Keratinocyte (primary cell): ENCODE measurements at regions not wholly inside any gene's neighbourhood (a gene's known extent, or its start where the extent isn't known, plus 50 kb on each side); places are given as distances from the start of the nearest gene placed in this dataset.

Source experiments
- DNase-seq: peaks from one replicate; pipeline ENCODE4 v3.0.0-alpha.2; 2011; ENCODE audit warnings: low read depth, missing footprints, low spot score
- FAIRE-seq: peaks from 2 replicates; lab custom pipeline; 2011; peaks lifted over from hg19 to GRCh38; lab: Jason Lieb, UNC
- H2AFZ ChIP-seq: 2 replicates; pipeline ENCODE4 v1.6.0; 2012; ENCODE audit warnings: low read length, control low read depth, inconsistent platforms; ENCODE audit not compliant: control insufficient read depth
- H3K27ac ChIP-seq: 2 replicates; pipeline ENCODE4 v1.5.1; 2011; ENCODE audit warnings: low read length; ENCODE audit not compliant: control insufficient read depth, insufficient read depth
- H3K27me3 ChIP-seq: 3 replicates; pipeline ENCODE4 v1.6.0; 2011; ENCODE audit warnings: low read length; ENCODE audit not compliant: control insufficient read depth, insufficient read depth; ENCODE audit errors: extremely low read depth
- H3K36me3 ChIP-seq, 2 experiments: 2 replicates in 1 of 2; 3 replicates in 1 of 2; pipeline ENCODE4 v1.5.1; 2011; ENCODE audit warnings: low read length in 2 of 2, mild to moderate bottlenecking in 1 of 2; ENCODE audit not compliant: control insufficient read depth in 2 of 2, insufficient read depth in 2 of 2; ENCODE audit errors: extremely low read depth in 1 of 2
- H3K4me1 ChIP-seq: 3 replicates; pipeline ENCODE4 v1.5.1; 2011; ENCODE audit warnings: low read length; ENCODE audit not compliant: control insufficient read depth, insufficient read depth; ENCODE audit errors: extremely low read depth
- H3K4me2 ChIP-seq: 3 replicates; pipeline ENCODE4 v1.6.0; 2011; ENCODE audit warnings: low read depth, low read length; ENCODE audit not compliant: control insufficient read depth, insufficient read depth; ENCODE audit errors: extremely low read depth
- H3K4me3 ChIP-seq, 3 experiments: fragments of 200-600 bp in 1 of 3; sonication (generic) in 1 of 3; 2 replicates in 2 of 3; 3 replicates in 1 of 3; pipeline ENCODE4 v1.5.1; 2011 to 2016; ENCODE audit warnings: low read length in 3 of 3, mild to moderate bottlenecking in 3 of 3, control low read depth in 2 of 3, inconsistent platforms in 1 of 3, low read depth in 1 of 3, mixed read lengths in 1 of 3, mixed run types in 1 of 3, moderate library complexity in 1 of 3; ENCODE audit not compliant: control insufficient read depth in 2 of 3, insufficient read depth in 2 of 3; ENCODE audit errors: extremely low read depth in 1 of 3
- H3K79me2 ChIP-seq: 2 replicates; pipeline ENCODE4 v1.6.0; 2012; ENCODE audit warnings: low read length; ENCODE audit not compliant: control insufficient read depth, insufficient read depth
- H3K9ac ChIP-seq: 3 replicates; pipeline ENCODE4 v1.6.0; 2011; ENCODE audit warnings: low read length; ENCODE audit not compliant: control insufficient read depth, insufficient read depth; ENCODE audit errors: extremely low read depth
- H3K9me1 ChIP-seq: 3 replicates; pipeline ENCODE4 v1.6.0; 2011; ENCODE audit warnings: low read length; ENCODE audit not compliant: control insufficient read depth, insufficient read depth; ENCODE audit errors: extremely low read depth
- H3K9me3 ChIP-seq: 2 replicates; pipeline ENCODE4 v1.5.1; 2012; ENCODE audit warnings: low read depth, low read length; ENCODE audit not compliant: control insufficient read depth
- H4K20me1 ChIP-seq: 3 replicates; pipeline ENCODE4 v1.6.0; 2011; ENCODE audit warnings: low read length; ENCODE audit not compliant: control insufficient read depth, insufficient read depth; ENCODE audit errors: extremely low read depth
- EZH2 ChIP-seq: IDR thresholded peaks from one replicate; pipeline ENCODE4 v1.6.1; 2012; ENCODE audit warnings: inconsistent platforms, mild to moderate bottlenecking, low read length, moderate library complexity
- dilution Hi-C: fragments of 300-500 bp; cut with MboI; formaldehyde crosslinking; loops from one replicate; pipeline ENCODE4 v1.7.0; 2020; ENCODE audit warnings: low sequenced_read_pairs; ENCODE audit not compliant: extremely low pct_ligation_motif_present
- TF ChIP-seq, protein P1 (sequence below), 3 experiments: IDR thresholded peaks in 1 of 3; conservative IDR thresholded peaks in 1 of 3; optimal IDR thresholded peaks in 1 of 3; 2 replicates in 2 of 3; 3 replicates in 1 of 3; pipeline versions ENCODE3 to v1.5.1; 2011; ENCODE audit warnings: low read length in 3 of 3, mild to moderate bottlenecking in 3 of 3, moderate library complexity in 2 of 3, control low read depth in 1 of 3, inconsistent platforms in 1 of 3; ENCODE audit not compliant: insufficient read depth in 2 of 3; ENCODE audit errors: extremely low read depth in 1 of 3

DNA sequence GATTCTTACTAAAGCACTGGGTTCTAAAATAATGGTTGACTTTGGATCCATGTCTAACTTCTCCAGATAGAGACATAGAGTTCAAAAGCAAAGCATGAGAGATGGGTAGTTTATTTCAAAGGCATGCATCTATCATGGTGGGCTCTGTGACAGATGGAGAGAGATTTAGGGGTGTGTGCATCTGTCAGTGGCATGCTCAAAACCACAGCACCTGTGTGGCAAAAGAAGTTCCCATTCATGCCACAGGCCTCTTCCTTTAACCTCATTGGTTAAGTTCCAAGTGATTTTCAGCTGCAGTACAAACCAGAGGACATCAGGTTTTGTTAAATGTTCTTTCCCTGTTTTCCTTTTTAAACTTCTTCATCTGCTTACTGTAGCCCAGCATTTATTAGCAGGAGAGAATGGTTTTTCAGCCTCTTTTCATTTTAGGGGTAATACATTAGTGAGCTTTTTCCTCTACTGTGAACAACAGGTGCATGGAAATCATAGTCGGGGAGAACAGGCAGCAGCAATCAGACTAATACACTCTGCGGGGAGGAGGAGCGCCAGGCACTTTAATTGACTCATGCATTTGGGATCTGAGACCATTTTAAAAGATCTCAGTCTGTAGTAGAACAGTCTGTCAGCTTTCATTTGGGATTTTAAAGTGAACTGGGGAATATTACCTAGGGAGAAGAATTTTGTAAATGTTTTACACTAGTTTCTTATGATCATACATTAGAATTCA lies 52.4 kb upstream of the UPP2 start:
- dilution Hi-C loops: no loop called here
- Histone ChIP-seq H4K20me1 (no peaks in the 10 kb centered on the region), H3K27ac (no peak overlapping the region), H2AFZ (no peak overlapping the region), H3K36me3 (no peaks in the 10 kb centered on the region), H3K27me3 (peaks cover 5% of the 10 kb centered on the region), H3K4me3 (no peak overlapping the region), H3K9me1 (no peaks in the 10 kb centered on the region), H3K79me2 (no peaks in the 10 kb centered on the region), H3K9ac (no peak overlapping the region), H3K4me2 (no peak overlapping the region), H3K9me3 (no peaks in the 10 kb centered on the region), H3K4me1 (no peaks in the 10 kb centered on the region)
- FAIRE-seq (no peak), DNase-seq (no peak)
- TF ChIP-seq, protein P1, sequence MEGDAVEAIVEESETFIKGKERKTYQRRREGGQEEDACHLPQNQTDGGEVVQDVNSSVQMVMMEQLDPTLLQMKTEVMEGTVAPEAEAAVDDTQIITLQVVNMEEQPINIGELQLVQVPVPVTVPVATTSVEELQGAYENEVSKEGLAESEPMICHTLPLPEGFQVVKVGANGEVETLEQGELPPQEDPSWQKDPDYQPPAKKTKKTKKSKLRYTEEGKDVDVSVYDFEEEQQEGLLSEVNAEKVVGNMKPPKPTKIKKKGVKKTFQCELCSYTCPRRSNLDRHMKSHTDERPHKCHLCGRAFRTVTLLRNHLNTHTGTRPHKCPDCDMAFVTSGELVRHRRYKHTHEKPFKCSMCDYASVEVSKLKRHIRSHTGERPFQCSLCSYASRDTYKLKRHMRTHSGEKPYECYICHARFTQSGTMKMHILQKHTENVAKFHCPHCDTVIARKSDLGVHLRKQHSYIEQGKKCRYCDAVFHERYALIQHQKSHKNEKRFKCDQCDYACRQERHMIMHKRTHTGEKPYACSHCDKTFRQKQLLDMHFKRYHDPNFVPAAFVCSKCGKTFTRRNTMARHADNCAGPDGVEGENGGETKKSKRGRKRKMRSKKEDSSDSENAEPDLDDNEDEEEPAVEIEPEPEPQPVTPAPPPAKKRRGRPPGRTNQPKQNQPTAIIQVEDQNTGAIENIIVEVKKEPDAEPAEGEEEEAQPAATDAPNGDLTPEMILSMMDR (optimal IDR thresholded peaks at IDR 0.05 in 1 of 3, IDR thresholded peaks at IDR 0.05 in 1 of 3, conservative IDR thresholded peaks at IDR 0.05 in 1 of 3; ENCODE audit: extremely low read depth in 1 of 3, insufficient read depth in 2 of 3, low read length in 3 of 3): no peak
- TF ChIP-seq EZH2: no peak

DNA sequence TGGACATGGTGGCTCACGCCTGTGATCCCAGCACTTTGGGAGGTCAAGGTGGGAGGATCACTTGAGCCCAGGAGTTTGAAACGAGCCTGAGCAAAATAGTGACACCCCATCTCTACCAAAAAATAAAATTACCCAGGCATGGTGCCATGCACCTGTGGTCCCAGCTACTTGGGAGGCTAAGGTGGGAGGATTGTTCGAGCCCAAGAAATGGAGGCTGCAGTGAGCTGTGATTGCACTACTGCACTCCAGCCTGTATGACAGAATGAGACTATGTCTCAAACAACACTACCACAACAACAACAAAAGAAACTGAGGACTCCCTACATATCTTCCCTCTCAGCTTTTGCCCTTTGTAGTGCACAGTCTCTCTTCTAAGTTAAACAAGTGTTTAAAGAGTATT lies 53.3 kb upstream of the UPP2 start:
- no peaks in the 10 kb centered on the region for H3K9me3 ChIP-seq
- DNase-seq: no peak
- TF ChIP-seq EZH2: no peak
- TF ChIP-seq, protein P1 (optimal IDR thresholded peaks at IDR 0.05 in 1 of 3, IDR thresholded peaks at IDR 0.05 in 1 of 3, conservative IDR thresholded peaks at IDR 0.05 in 1 of 3; ENCODE audit: extremely low read depth in 1 of 3, insufficient read depth in 2 of 3, low read length in 3 of 3): no peak
- H2AFZ ChIP-seq: no peak overlapping the region
- H3K9me1 ChIP-seq: no peaks in the 10 kb centered on the region
- H3K4me3 ChIP-seq: no peak overlapping the region
- no peaks in the 10 kb centered on the region for H3K36me3 ChIP-seq
- H3K4me1 ChIP-seq: no peaks in the 10 kb centered on the region
- no peak overlapping the region for H3K4me2 ChIP-seq
- no peaks in the 10 kb centered on the region for H3K79me2 ChIP-seq
- no peak for FAIRE-seq
- H3K27ac ChIP-seq: no peak overlapping the region
- no peak overlapping the region for H3K9ac ChIP-seq
- H4K20me1 ChIP-seq: no peaks in the 10 kb centered on the region
- peaks cover 5% of the 10 kb centered on the region for H3K27me3 ChIP-seq
- dilution Hi-C loops: no loop called here
